Liver (tissue), 8 donors: ENCODE measurements at regions not wholly inside any gene's neighbourhood (a gene's known extent, or its start where the extent isn't known, plus 50 kb on each side); places are given as distances from the start of the nearest gene placed in this dataset.

Source experiments
- DNase-seq: peaks from one replicate; pipeline ENCODE4 v3.0.0-alpha.2; 2017; ENCODE audit warnings: low spot score
- H3K27ac ChIP-seq, 2 donors: one replicate each; pipeline ENCODE4 v1.7.0; 2013; ENCODE audit warnings: inconsistent platforms in 2 of 2, low read length in 2 of 2, control low read depth in 1 of 2, low read depth in 1 of 2, mild to moderate bottlenecking in 1 of 2
- H3K27me3 ChIP-seq, 4 donors: one replicate each; pipeline versions ENCODE4 v1.6.1 to v1.7.0; 2013; ENCODE audit warnings: low read length in 3 of 4, inconsistent platforms in 1 of 4, mild to moderate bottlenecking in 1 of 4, moderate library complexity in 1 of 4; ENCODE audit not compliant: control insufficient read depth in 4 of 4, insufficient read depth in 4 of 4
- H3K36me3 ChIP-seq, 4 donors: one replicate each; pipeline versions ENCODE4 v1.6.1 to v1.7.0; 2013; ENCODE audit warnings: low read length in 3 of 4, mild to moderate bottlenecking in 3 of 4, low read depth in 1 of 4, moderate library complexity in 1 of 4; ENCODE audit not compliant: control insufficient read depth in 4 of 4, insufficient read depth in 3 of 4
- H3K4me1 ChIP-seq, 4 donors: one replicate each; pipeline versions ENCODE4 v1.6.1 to v1.7.0; 2013; ENCODE audit warnings: low read length in 3 of 4, mild to moderate bottlenecking in 3 of 4, moderate library complexity in 1 of 4; ENCODE audit not compliant: control insufficient read depth in 4 of 4, insufficient read depth in 4 of 4
- H3K4me3 ChIP-seq, 3 donors: one replicate each; pipeline versions ENCODE4 v1.6.1 to v1.7.0; 2013; ENCODE audit warnings: low read length in 3 of 3, control low read depth in 1 of 3, low read depth in 1 of 3, mild to moderate bottlenecking in 1 of 3
- H3K9ac ChIP-seq, 2 donors: one replicate each; pipeline ENCODE4 v1.7.0; 2013; ENCODE audit warnings: low read length in 2 of 2, mild to moderate bottlenecking in 2 of 2, moderate library complexity in 2 of 2, control low read depth in 1 of 2, low read depth in 1 of 2
- H3K9me3 ChIP-seq, 4 donors: one replicate each; pipeline versions ENCODE4 v1.6.1 to v1.7.0; 2013; ENCODE audit warnings: low read length in 3 of 4; ENCODE audit not compliant: control insufficient read depth in 4 of 4
- ATF3 ChIP-seq: IDR thresholded peaks from 2 replicates; pipeline ENCODE4 v1.6.1; 2016; ENCODE audit warnings: antibody characterized with exemption
- CTCF ChIP-seq: fragments of 150-350 bp; IDR thresholded peaks from 2 replicates; pipeline ENCODE4 v1.5.1; 2017; ENCODE audit warnings: improper control_type of control experiment, low read depth, low read length; ENCODE audit not compliant: missing input control
- EGR1 ChIP-seq, 2 donors: IDR thresholded peaks; 2 replicates each; pipeline ENCODE4 v1.6.1; 2016 to 2018; ENCODE audit warnings: antibody characterized with exemption in 2 of 2, low read depth in 2 of 2
- FOXA1 ChIP-seq: IDR thresholded peaks from 2 replicates; pipeline ENCODE4 v1.6.1; 2016; ENCODE audit warnings: antibody characterized with exemption
- FOXA2 ChIP-seq: IDR thresholded peaks from 2 replicates; pipeline ENCODE4 v1.6.1; 2016; ENCODE audit warnings: antibody characterized with exemption
- GABPA ChIP-seq, 2 donors: IDR thresholded peaks in 1 of 2; conservative IDR thresholded peaks in 1 of 2; 2 replicates each; pipeline ENCODE4 v1.6.1; 2016; ENCODE audit warnings: antibody characterized with exemption in 2 of 2, mild to moderate bottlenecking in 1 of 2, moderate library complexity in 1 of 2
- HNF4A ChIP-seq, 2 donors: conservative IDR thresholded peaks; 2 replicates each; pipeline ENCODE4 v1.6.1; 2016; ENCODE audit warnings: antibody characterized with exemption in 2 of 2, mild to moderate bottlenecking in 2 of 2
- HNF4G ChIP-seq: IDR thresholded peaks from 2 replicates; pipeline ENCODE4 v1.6.1; 2016; ENCODE audit warnings: antibody characterized with exemption
- JUND ChIP-seq, 2 donors: IDR thresholded peaks; 2 replicates each; pipeline ENCODE4 v1.6.1; 2016; ENCODE audit warnings: antibody characterized with exemption in 2 of 2
- MAX ChIP-seq: IDR thresholded peaks from 2 replicates; pipeline ENCODE4 v1.6.1; 2016; ENCODE audit warnings: antibody characterized with exemption
- NR2F2 ChIP-seq: IDR thresholded peaks from 2 replicates; pipeline ENCODE4 v1.6.1; 2016; ENCODE audit warnings: antibody characterized with exemption
- RAD21 ChIP-seq, 2 donors: IDR thresholded peaks; 2 replicates each; pipeline ENCODE4 v1.6.1; 2016; ENCODE audit warnings: antibody characterized with exemption in 2 of 2, mild to moderate bottlenecking in 2 of 2
- REST ChIP-seq: IDR thresholded peaks from 2 replicates; pipeline ENCODE4 v1.6.1; 2016; ENCODE audit warnings: antibody characterized with exemption, mild to moderate bottlenecking
- RXRA ChIP-seq, 2 donors: IDR thresholded peaks; 2 replicates each; pipeline ENCODE4 v1.6.1; 2017 to 2018; ENCODE audit warnings: antibody characterized with exemption in 2 of 2, mild to moderate bottlenecking in 1 of 2
- TAF1 ChIP-seq: conservative IDR thresholded peaks from 2 replicates; pipeline ENCODE4 v1.6.1; 2016; ENCODE audit warnings: antibody characterized with exemption, mild to moderate bottlenecking
- YY1 ChIP-seq: IDR thresholded peaks from 2 replicates; pipeline ENCODE4 v1.6.1; 2016; ENCODE audit warnings: antibody characterized with exemption, mild to moderate bottlenecking
- ZBTB33 ChIP-seq: IDR thresholded peaks from 2 replicates; pipeline ENCODE4 v1.6.1; 2016; ENCODE audit warnings: antibody characterized with exemption
- WGBS: extraction: QIAGEN DNeasy Blood & Tissue Kit; methylation state at CpG from one replicate; pipeline ENCODE4 v1.1.7; 2013; 5-methylcytosine and 5-hydroxymethylcytosine counted together
- donor health status: healthy.
- donor health status: healthy.
- donor health status: healthy.
- donor health status: healthy.
- donor health status: healthy.

- TF ChIP-seq ZBTB33 (no peak), JUND (IDR thresholded peaks at IDR 0.05) (no peak), EGR1 (IDR thresholded peaks at IDR 0.05; ENCODE audit: low read depth in 2 of 2) (no peak), TAF1 (no peak)
These were observed 90.6 kb upstream of the SKAP2 start (continued) for GRCh38 chr7:26954951-26955350.

- TF ChIP-seq ATF3 (no peak), RXRA (IDR thresholded peaks at IDR 0.05) (no peak), MAX (no peak), EGR1 (IDR thresholded peaks at IDR 0.05; ENCODE audit: low read depth in 2 of 2) (no peak), HNF4A (conservative IDR thresholded peaks at IDR 0.05) (no peak), GABPA (IDR thresholded peaks at IDR 0.05 in 1 of 2, conservative IDR thresholded peaks at IDR 0.05 in 1 of 2) (no peak), RAD21 (IDR thresholded peaks at IDR 0.05) (no peak), FOXA2 (no peak), FOXA1 (no peak), NR2F2 (no peak), REST (no peak), TAF1 (no peak), CTCF (no peak), ZBTB33 (no peak), HNF4G (no peak), JUND (IDR thresholded peaks at IDR 0.05) (no peak), YY1 (no peak)
- H3K27me3 ChIP-seq: peaks cover 0 to 2% (median 0%) of the 10 kb centered on the region in 4 donors
- no peak overlapping the region for H3K9ac ChIP-seq
- no peak overlapping the region for H3K27ac ChIP-seq
- WGBS: 94% methylated on average over 4 of the region's 4 CpGs
- H3K4me1 ChIP-seq: no peaks in the 10 kb centered on the region
- H3K4me3 ChIP-seq: no peak overlapping the region
- no peaks in the 10 kb centered on the region for H3K36me3 ChIP-seq
- no peaks in the 10 kb centered on the region for H3K9me3 ChIP-seq
- DNase-seq: no peak
These were observed 87.1 kb upstream of the SKAP2 start for GRCh38 chr7:26951407-26951950.
